Left ventricle myocardium inferior (tissue), 1 donor: ENCODE measurements at regions not wholly inside any gene's neighbourhood (a gene's known extent, or its start where the extent isn't known, plus 50 kb on each side); places are given as distances from the start of the nearest gene placed in this dataset.

ENCODE experiments used
- DNase-seq: peaks from one replicate; pipeline ENCODE4 v3.0.0-alpha.2; 2020
- H3K27ac ChIP-seq: fragments of 200-600 bp; replicated peaks from 2 replicates; pipeline ENCODE4 v1.8.0; 2021
- H3K27me3 ChIP-seq: fragments of 200-600 bp; 2 replicates; pipeline ENCODE4 v1.8.0; 2021; ENCODE audit warnings: low read depth
- H3K36me3 ChIP-seq: fragments of 200-600 bp; 2 replicates; pipeline ENCODE4 v1.8.0; 2021
- H3K4me1 ChIP-seq: fragments of 200-600 bp; 2 replicates; pipeline ENCODE4 v1.8.0; 2021
- H3K4me3 ChIP-seq: fragments of 200-600 bp; 2 replicates; pipeline ENCODE4 v1.8.0; 2021; ENCODE audit warnings: mild to moderate bottlenecking, moderate library complexity
- H3K9me3 ChIP-seq: fragments of 200-600 bp; replicated peaks from 2 replicates; pipeline ENCODE4 v1.8.0; 2021
- intact Hi-C: fragments of 100-400 bp; cut with micrococcal nuclease; formaldehyde crosslinking; loops from one replicate; pipeline ENCODE4 v1.11.0; 2022
- TF ChIP-seq, protein P1 (sequence below): fragments of 200-600 bp; IDR thresholded peaks from 2 replicates; pipeline ENCODE4 v1.8.0; 2021; ENCODE audit warnings: antibody characterized with exemption, mild to moderate bottlenecking, borderline replicate concordance
- donor health status: DM: no; HTN: yes; CAD: no; lungs with severe emphysema.

DNA sequence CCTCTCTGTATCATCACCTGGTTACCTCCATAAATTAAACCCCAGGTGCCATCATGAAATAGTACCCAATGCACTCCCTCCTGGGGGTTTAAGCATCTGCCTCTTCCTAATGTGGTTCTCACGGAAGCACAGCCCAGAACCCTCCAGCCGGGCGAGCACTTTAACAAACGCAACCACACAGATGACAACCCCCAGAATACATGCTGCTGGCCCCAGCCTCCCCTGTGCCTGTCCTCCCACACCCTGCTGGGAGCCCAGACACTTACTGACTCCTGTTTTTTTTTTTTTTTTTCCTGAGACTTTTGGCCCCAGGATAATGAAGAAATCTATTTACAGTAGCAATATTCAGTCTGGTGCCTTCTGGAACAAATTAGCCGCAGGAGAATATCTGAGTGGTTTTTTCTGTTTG is 50.0 kb upstream of the COL5A1 start:
- Histone ChIP-seq H3K4me3 (no peak overlapping the region), H3K27ac (peak overlapping the region; percentile 69), H3K36me3 (no peaks in the 10 kb centered on the region), H3K4me1 (no peaks in the 10 kb centered on the region), H3K9me3 (no peaks in the 10 kb centered on the region), H3K27me3 (peaks cover 48% of the 10 kb centered on the region)
- intact Hi-C loops = no loop called here
- no peak for DNase-seq
- TF ChIP-seq, protein P1, sequence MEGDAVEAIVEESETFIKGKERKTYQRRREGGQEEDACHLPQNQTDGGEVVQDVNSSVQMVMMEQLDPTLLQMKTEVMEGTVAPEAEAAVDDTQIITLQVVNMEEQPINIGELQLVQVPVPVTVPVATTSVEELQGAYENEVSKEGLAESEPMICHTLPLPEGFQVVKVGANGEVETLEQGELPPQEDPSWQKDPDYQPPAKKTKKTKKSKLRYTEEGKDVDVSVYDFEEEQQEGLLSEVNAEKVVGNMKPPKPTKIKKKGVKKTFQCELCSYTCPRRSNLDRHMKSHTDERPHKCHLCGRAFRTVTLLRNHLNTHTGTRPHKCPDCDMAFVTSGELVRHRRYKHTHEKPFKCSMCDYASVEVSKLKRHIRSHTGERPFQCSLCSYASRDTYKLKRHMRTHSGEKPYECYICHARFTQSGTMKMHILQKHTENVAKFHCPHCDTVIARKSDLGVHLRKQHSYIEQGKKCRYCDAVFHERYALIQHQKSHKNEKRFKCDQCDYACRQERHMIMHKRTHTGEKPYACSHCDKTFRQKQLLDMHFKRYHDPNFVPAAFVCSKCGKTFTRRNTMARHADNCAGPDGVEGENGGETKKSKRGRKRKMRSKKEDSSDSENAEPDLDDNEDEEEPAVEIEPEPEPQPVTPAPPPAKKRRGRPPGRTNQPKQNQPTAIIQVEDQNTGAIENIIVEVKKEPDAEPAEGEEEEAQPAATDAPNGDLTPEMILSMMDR = no peak
